ENCODE measurements at regions not wholly inside any gene's neighbourhood (a gene's known extent, or its start where the extent isn't known, plus 50 kb on each side); places are given as distances from the start of the nearest gene placed in this dataset.

- Histone ChIP-seq H3K9me3 (no peaks in the 10 kb centered on the region), H3K36me3 (no peaks in the 10 kb centered on the region), H3K4me1 (no peaks in the 10 kb centered on the region), H3K27me3 (no peaks in the 10 kb centered on the region), H3K27ac (no peak overlapping the region), H3K4me3 (no peak overlapping the region)
- in situ Hi-C loops (cut with MboI; ENCODE audit: low pct_ligation_motif_present in 1 of 4, low pct_unique_long_range_greater_than_20kb in 1 of 4, low sequenced_read_pairs in 3 of 4) (no loop called here), intact Hi-C loops (cut with DNase I; ENCODE audit: low total_unique reads) (no loop called here)
- DNase-seq = no peak
- no peak for TF ChIP-seq CTCF (IDR thresholded peaks at IDR 0.05)
- TF ChIP-seq POLR2A (IDR thresholded peaks at IDR 0.05) = no peak
- no peak for TF ChIP-seq EP300 (IDR thresholded peaks at IDR 0.05; ENCODE audit: low read depth)
- no peak for TF ChIP-seq POLR2AphosphoS5 (IDR thresholded peaks at IDR 0.05)
- WGBS, 2 donors (ENCODE audit: low coverage in 1 of 2) = 60 to 78% methylated on average over 1 of the region's 1 CpG
These were observed 59.4 kb upstream of the CDK1 start for GRCh38 chr10:60718886-60719285.

DNA sequence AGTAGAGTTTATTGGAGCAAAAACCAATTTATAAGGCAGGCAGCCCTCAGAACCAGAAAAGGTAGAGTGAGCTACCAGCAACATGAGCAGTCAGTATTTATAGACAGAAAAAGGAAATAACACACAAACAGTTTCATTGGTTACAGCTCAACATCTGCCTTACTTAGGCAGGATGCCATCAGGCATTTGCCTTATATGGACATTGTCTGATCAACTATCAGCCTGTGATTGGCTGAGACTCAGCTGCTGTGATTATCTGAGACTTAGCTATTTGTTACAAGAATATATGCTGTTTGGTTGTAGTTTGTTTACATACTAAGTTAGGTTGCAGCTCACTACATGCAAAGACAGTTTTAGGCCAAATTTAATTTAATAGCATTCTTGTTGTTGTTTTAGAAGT lies 60.4 kb upstream of the CDK1 start:
- H3K27me3 ChIP-seq = no peaks in the 10 kb centered on the region
- no peaks in the 10 kb centered on the region for H3K36me3 ChIP-seq
- intact Hi-C loops (cut with DNase I; ENCODE audit: low total_unique reads) (no loop called here), in situ Hi-C loops (cut with MboI; ENCODE audit: low pct_ligation_motif_present in 1 of 4, low pct_unique_long_range_greater_than_20kb in 1 of 4, low sequenced_read_pairs in 3 of 4) (no loop called here)
- no peak overlapping the region for H3K4me3 ChIP-seq
- H3K4me1 ChIP-seq = no peaks in the 10 kb centered on the region
- H3K9me3 ChIP-seq = no peaks in the 10 kb centered on the region
- no peak overlapping the region for H3K27ac ChIP-seq
- DNase-seq = no peak
- TF ChIP-seq POLR2AphosphoS5 (IDR thresholded peaks at IDR 0.05) = no peak
- no peak for TF ChIP-seq CTCF (IDR thresholded peaks at IDR 0.05)
- TF ChIP-seq POLR2A (IDR thresholded peaks at IDR 0.05) = no peak
- no peak for TF ChIP-seq EP300 (IDR thresholded peaks at IDR 0.05; ENCODE audit: low read depth)

DNA sequence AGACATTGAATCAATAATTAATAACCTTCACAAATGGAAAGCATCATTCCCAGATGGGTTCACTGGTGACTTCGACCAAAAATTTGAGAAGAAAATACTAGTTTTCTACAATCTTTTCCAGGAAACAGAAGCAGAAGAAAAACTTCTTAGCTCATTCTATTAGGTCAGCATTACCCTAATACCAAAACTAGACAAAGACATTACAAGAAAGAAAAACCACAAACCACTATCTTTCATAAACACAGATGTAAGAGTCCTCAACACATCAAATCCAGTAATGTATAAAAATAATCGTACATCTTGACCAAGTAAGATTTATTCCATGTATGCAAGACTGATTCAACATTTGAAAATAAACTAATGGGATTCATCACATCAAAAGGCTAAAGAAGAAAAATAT lies 64.0 kb upstream of the CDK1 start:
- DNase-seq = no peak
- no peaks in the 10 kb centered on the region for H3K36me3 ChIP-seq
- in situ Hi-C loops (cut with MboI; ENCODE audit: low pct_ligation_motif_present in 1 of 4, low pct_unique_long_range_greater_than_20kb in 1 of 4, low sequenced_read_pairs in 3 of 4) (no loop called here), intact Hi-C loops (cut with DNase I; ENCODE audit: low total_unique reads) (no loop called here)
- H3K27ac ChIP-seq = no peak overlapping the region
- H3K27me3 ChIP-seq = no peaks in the 10 kb centered on the region
- no peaks in the 10 kb centered on the region for H3K4me1 ChIP-seq
- H3K9me3 ChIP-seq = no peaks in the 10 kb centered on the region
- H3K4me3 ChIP-seq = no peak overlapping the region
- WGBS, 2 donors (ENCODE audit: low coverage in 1 of 2) = 63 to 72% methylated on average over 2 of the region's 2 CpGs
- TF ChIP-seq CTCF (IDR thresholded peaks at IDR 0.05) (no peak), POLR2AphosphoS5 (IDR thresholded peaks at IDR 0.05) (no peak), POLR2A (IDR thresholded peaks at IDR 0.05) (no peak), EP300 (IDR thresholded peaks at IDR 0.05; ENCODE audit: low read depth) (no peak)

DNA sequence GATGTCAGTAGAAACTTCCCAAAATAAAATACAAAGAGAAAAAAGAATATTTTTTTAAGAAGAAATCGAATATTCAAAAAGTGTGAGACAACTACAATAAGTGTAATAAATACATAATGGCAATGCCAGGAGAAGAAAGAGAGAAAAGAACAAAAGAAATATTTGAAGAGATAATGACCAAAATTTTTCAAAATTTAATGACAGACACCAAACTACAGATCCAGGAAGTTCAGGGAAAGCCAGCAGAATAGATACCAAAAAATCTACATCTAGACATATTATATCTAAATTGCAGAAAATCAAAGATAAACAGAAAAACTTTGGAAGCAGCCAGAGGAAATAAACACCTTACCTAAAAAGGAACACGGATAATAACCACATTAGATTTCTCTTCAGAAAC lies 66.8 kb upstream of the CDK1 start:
- intact Hi-C loops (cut with DNase I; ENCODE audit: low total_unique reads) = no loop called here
- 89 to 91% methylated on average over 2 of the region's 2 CpGs for WGBS, 2 donors (ENCODE audit: low coverage in 1 of 2)

More for the DNA sequence above, 66.8 kb upstream of the CDK1 start:
- H3K4me3 ChIP-seq = no peak overlapping the region
- no peaks in the 10 kb centered on the region for H3K27me3 ChIP-seq
- no peaks in the 10 kb centered on the region for H3K9me3 ChIP-seq
- H3K27ac ChIP-seq = no peak overlapping the region
- in situ Hi-C loops (cut with MboI; ENCODE audit: low pct_ligation_motif_present in 1 of 4, low pct_unique_long_range_greater_than_20kb in 1 of 4, low sequenced_read_pairs in 3 of 4) = no loop called here
- H3K4me1 ChIP-seq = peaks cover 0 to 5% (median 0%) of the 10 kb centered on the region in 4 donors
- TF ChIP-seq POLR2A (IDR thresholded peaks at IDR 0.05) (no peak), EP300 (IDR thresholded peaks at IDR 0.05; ENCODE audit: low read depth) (no peak), POLR2AphosphoS5 (IDR thresholded peaks at IDR 0.05) (no peak), CTCF (IDR thresholded peaks at IDR 0.05) (no peak)
- H3K36me3 ChIP-seq = no peaks in the 10 kb centered on the region
- no peak for DNase-seq
